SIG-M5 treated with dmso at 0.1 percent for 504 hours (cell line): ENCODE measurements at regions not wholly inside any gene's neighbourhood (a gene's known extent, or its start where the extent isn't known, plus 50 kb on each side); places are given as distances from the start of the nearest gene placed in this dataset.
A peak's percentile ranks its signal among the peaks of the same experiment; 100 is the strongest.
"Not testable (repeated sequence)": the region's sequence is repeated elsewhere in the genome, so short reads cannot be mapped to it uniquely, and the experiment has no call there.

Source experiments
- DNase-seq: peaks from one replicate; lab custom pipeline; 2025; ENCODE audit not compliant: unreplicated experiment; lab: John Stamatoyannopoulos, UW

DNA sequence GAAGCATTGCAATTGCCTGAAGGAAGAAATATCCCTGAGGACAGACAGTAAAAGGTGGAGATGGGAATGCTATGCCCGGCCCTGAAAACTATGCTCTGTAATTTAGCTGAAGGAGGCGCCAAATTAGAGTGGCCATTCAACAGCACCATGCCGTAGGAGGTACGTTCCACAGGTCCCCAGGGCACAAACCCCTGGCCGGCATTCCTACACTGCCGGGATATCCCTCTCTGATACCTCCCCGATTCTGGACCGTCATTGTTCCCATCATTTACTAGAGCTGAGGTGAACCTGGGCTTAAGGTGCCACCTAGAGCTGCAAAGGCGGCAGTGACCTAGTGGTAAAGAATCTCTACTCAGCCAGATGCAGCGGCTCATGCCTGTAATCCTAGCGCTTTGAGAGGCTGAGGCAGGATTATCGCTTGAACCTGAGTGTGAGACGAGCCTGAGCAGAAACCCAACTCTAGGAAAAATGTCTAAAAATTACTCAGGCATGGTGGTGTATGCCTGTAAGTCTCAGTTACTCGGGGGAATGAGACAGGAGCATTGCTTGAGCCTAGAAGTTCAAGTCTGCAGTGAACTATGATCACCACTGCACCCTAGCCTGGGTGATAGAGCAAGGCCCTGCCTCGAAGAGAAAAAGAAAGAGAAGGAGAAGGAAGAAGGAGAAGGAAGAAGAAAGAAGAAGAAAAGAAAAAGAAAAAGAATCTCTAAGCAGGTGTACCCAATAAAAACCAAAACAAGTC is 53.0 kb upstream of the TNKS2 start:
- DNase-seq, result peak; percentile 1

GRCh38 chr10:91743465-91743864 is 54.8 kb upstream of the TNKS2 start:
- DNase-seq, result no peak

DNA sequence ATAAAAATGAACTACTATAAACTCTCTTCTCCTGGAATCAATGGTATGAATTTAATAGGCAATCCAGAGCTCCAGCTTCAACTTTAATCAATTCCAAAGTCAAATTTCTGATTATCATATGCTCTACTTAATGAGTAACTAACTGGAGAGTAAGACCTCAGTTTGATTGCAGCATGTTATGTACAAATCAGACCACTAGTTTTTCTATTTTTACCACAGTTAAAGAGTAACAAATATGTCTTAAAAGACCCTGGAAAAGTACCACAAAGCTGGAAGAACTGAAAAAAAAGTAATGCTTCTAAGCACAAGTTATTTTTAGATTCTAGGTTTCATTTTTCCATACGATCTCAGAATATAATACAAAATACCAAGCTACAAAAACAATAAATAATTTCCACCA is 56.0 kb upstream of the TNKS2 start:
- DNase-seq, result no peak

GRCh38 chr10:91741356-91741755 is 56.9 kb upstream of the TNKS2 start:
- DNase-seq, result no peak

DNA sequence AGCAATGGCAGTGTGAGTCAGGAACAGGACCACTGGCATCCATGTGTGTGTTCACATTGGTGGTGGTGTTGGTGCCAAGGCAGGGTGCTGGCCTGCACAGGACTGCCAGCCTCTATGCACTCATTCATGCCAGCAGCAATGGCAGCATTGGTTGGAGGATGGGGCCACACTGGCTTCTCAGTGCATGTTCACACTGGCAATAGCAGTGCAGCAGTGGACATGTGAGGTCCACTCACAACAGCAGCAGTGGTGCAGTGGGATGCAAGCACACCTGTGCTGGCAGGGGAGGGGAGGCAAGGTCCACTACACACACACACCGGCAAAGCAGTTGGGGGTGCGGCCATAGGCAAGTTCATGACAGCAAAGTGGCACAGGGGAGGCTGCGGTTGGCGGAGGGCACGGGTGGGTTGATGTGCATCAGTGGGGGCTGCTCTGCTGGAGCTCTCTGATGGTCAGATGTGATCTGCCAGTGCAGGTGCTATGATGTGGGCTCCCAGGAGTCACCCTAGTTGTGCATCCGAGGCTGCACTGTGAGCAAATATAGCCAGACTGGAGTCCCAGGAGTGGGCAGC is 57.8 kb upstream of the TNKS2 start:
- no peak for DNase-seq

- not testable (repeated sequence) for DNase-seq
Observed at GRCh38 chr10:91732265-91732664, 66.0 kb upstream of the TNKS2 start.

GRCh38 chr10:91729339-91729738 is 68.9 kb upstream of the TNKS2 start:
- DNase-seq, result not testable (repeated sequence)

DNA sequence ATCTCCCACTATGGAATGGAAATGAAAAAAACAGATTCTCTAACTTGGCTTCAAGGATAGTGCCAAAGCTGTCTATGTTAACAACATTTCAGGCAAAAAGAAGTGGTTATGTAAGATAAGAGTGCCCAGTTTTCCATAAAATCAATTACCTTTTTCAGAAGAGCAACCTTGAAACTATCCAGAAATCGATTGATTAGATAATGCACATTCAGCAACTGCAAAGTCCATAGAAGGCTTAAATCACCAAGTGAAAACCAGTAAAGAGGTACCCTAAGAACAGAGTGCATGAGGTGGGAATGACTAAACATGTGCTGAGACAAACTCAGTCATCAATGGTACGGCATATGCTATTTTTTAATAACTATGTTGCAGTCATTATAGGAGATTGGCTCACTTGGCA is 71.9 kb upstream of the TNKS2 start:
- no peak for DNase-seq

- no peak for DNase-seq
Observed at GRCh38 chr10:91724933-91725332, 73.3 kb upstream of the TNKS2 start.

DNA sequence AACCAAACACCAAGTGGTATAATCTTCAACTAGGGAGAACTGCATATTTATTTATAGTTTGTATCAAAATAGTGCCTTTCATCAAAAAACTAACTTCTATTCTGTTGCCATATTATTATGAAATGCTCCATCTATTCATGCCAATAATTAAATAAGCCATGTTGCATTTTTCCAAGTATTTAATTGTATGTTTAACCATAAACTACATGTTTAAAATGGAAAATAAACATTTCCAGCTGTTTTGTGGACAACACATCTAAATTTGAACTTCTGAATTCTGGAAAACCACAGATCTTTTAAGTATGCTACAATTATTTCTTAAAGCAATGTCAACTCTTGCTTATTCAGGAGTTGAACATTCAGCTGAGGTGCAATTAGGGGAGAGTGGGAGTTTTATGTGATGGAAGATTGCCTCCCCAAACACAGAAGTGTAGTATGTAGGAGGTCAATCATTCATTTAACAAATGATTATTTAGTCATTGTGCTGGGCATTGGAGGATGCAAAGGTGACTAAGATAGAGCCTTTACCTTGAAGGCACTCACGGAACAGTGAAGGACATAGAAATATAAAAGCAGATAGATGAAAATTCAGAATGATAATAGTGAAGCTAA is 80.7 kb upstream of the PPP1R3C start:
- no peak for DNase-seq

DNA sequence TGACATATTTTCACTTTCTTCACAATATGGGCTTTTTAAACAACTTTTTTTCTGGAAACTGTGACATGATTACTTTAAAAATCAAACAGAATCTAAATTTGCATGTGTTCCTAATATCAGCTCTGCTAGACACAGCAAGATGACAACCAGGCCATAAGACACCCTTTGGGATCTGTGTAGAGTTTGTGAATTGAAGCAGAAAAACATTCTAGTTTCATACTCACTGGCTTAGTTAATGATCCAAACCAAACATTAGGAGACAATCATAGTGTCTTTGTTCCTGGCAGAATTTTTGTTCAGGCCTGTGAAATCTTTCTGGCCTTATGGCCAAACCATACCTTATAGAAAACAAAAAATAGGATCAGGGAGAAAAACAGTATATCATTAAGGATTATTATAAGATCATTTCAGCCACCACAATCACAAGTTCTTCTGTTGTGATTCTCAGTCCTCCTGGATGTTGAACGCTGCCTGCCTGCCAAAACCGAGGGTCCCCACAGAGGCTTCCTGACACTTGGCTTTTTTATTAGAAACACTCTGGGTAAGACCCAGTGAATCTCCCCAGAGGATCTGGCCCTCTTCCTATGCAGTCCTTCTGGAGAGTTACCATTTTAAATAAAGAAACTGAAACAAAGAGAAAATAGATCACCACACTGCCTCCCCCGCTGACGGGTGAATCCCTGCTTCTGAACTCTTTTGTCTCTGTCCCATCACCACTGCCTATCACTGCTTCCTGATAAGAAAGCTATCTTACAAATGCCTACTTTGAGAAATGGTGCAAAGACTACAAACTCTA is 79.2 kb upstream of the PPP1R3C start:
- DNase-seq, result no peak

- DNase-seq, result no peak
Observed at GRCh38 chr10:91709394-91709798, 76.5 kb upstream of the PPP1R3C start.

GRCh38 chr10:91708174-91708861 is 75.4 kb upstream of the PPP1R3C start:
- no peak for DNase-seq

GRCh38 chr10:91707236-91707635 is 74.4 kb upstream of the PPP1R3C start:
- no peak for DNase-seq

DNA sequence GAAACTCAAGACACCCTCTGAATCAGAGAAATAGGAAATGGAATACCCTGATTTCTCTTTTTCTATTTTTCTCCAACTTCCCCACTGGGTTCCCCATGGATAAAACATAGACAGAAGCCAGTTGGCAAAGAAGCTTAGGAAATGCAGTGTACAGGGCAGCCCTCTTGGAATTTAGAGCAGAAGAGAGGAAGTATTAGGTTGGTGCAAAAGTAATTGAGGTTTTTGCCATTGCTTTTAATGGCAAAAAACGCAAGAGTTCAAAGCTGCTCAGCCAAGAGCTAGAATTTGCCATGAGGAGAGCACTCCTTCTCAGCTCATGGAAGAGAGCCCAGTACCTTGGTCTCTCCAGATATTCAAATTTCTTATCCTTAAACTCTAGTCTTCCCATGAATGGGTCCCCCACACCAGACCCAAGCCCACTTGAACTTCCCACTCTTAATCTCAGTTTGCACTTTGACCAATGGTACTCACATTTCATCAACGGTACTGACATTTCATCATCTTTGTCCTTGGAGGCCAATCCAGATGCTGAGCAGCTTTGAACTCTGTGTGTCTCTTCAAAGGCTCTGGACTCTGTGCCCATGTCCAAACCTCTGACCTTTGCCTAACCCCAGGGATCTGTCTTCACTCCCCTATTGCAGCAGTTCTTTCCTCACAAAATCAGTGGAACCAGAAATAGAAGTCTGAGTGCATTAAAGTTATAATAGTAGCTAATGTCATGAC is 73.2 kb upstream of the PPP1R3C start:
- DNase-seq, result no peak

DNA sequence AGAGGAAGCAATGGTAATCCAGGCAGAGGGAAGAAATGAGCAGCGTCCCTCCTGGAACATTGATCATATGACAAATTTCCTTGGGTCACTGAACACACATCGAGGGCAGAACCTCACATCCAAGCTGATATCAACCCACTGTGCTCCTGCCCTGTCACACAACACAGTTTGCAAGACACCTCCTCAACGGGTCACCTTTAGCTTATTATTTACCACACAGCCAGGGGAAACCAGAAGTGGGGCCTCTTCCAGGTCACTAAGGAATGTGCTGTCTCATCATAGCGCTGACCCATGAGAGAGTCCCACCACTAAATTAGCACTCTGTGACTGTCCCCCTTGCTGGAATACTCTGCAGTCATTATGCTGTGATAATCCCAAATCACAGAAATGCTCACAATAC is 69.7 kb upstream of the PPP1R3C start:
- DNase-seq, result no peak

GRCh38 chr10:91700788-91701444 is 68.0 kb upstream of the PPP1R3C start:
- DNase-seq, result no peak

GRCh38 chr10:91700273-91700672 is 67.4 kb upstream of the PPP1R3C start:
- DNase-seq, result no peak

DNA sequence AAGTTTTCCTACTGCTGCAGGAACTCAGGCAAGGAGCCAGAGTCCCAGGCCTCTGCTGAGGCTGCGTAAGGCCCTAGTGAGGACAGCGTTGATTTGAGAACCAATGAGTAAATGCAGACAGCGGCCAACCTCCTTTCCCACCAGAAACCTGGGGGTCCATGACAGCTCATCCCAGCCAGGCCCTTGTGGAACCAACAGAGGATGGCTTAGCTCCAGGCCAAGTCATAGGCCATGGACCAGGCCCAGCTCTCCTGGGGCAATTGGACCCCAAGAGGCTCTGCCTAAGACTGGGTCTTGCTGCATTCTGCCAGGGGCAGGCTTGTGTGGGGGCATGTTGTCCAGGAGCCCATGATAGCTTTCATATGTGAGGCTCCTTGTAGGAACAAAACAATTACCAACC is 65.4 kb upstream of the PPP1R3C start:
- no peak for DNase-seq
